ENCODE measurements at regions not wholly inside any gene's neighbourhood (a gene's known extent, or its start where the extent isn't known, plus 50 kb on each side); places are given as distances from the start of the nearest gene placed in this dataset.
"Not testable (repeated sequence)": the region's sequence is repeated elsewhere in the genome, so short reads cannot be mapped to it uniquely, and the experiment has no call there.

GRCh38 chr11:96942855-96943254 lies 553.0 kb downstream of the JRKL start:
- DNase-seq: no peak

- no peak for DNase-seq
Measured at GRCh38 chr11:96943970-96944369, 554.2 kb downstream of the JRKL start.

GRCh38 chr11:96948066-96948465 lies 558.3 kb downstream of the JRKL start:
- DNase-seq: no peak

- no peak for DNase-seq
Measured at GRCh38 chr11:96949464-96949863, 559.7 kb downstream of the JRKL start.

DNA sequence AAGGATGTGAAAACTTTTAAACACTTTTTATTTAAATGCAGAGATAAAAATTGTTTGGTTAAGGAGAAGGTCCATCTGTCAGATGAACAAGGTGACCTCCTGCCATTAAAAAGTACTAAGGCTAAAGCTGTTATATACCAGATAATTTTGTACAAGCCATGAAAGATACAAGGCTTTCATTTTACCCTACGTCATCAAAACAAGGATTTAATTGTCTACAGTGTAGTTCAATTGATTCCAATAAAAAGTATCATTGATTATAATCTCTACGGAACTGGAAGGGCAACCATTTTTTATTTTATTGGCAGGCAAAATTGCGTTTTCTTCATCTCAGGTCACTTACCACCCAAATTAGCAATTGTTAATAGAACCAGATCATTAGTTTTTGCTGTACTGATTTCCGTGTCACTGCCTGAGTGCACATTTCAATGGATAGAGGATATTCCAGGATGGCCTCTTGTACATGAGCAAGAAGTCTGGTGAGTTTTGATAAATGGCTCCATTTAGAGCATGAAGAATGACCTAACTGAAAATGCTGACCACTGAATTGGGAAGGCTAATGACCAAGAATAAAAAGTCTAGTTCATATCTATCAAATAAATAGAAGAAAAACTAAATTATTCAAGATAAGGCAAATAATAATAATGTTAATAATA lies 564.9 kb downstream of the JRKL start:
- DNase-seq: no peak

- DNase-seq: no peak
Measured at GRCh38 chr11:96960476-96960875, 570.7 kb downstream of the JRKL start.

DNA sequence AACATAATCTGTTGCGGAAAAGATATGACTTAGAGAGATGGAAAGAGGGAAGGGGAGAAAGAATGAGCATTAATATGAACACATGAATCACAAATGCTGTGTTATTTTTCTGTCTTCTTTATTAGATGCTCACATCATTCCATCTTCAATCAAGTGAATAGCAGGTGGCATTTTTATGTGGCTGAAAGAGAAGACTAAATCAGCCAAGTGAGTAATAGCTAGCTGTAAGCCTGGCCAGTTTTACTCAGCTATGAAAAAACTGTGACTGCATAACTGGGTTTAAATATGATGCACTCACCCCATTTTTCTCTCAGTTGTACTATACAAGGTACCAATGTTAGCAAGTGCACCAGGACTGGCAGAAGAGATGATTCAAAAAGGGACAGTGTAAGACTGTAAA lies 571.1 kb downstream of the JRKL start:
- DNase-seq: no peak

- DNase-seq: no peak
Measured at GRCh38 chr11:96961931-96962330, 572.1 kb downstream of the JRKL start.

DNA sequence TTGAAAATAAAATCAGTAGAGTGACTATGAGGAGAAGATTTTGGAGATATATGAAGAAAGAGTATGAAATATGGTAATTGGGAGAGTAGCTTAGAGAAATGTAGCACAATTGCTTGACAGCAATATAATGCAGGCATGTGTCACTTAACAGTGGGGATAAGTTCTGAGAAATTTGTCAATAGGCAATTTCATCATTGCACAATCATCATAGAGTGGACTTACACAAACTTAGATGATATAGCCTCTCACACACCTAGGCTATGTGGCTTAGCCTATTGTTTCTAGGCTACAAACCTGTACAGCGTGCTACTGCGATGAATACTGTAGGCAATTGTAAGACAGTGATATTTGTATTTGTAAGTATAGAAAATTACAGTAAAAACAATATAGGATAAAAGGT lies 573.6 kb downstream of the JRKL start:
- no peak for DNase-seq

- peak; percentile 35 for DNase-seq
Measured at GRCh38 chr11:96964661-96965060, 574.8 kb downstream of the JRKL start.

DNA sequence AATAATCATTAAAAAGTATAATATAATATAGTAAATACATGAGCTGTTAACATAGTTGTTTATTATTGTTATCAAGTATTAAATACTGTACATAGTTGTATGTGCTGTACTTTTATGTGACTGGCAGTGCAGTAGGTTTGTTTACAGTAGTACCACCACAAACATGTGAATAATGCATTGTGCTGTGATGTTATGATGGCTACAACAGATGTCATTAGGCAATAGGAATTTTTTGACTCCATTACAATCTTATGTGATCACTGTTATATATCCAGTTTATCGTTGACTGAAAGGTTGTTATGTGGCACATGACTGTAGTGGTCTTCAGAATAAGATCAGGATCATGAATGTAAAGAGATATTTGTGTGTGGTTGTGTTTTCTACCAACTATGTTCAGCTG lies 577.8 kb downstream of the JRKL start:
- no peak for DNase-seq

GRCh38 chr11:96969251-96969650 lies 579.4 kb downstream of the JRKL start:
- DNase-seq: peak; percentile 39

GRCh38 chr11:96978751-96979150 lies 588.9 kb downstream of the JRKL start:
- no peak for DNase-seq

DNA sequence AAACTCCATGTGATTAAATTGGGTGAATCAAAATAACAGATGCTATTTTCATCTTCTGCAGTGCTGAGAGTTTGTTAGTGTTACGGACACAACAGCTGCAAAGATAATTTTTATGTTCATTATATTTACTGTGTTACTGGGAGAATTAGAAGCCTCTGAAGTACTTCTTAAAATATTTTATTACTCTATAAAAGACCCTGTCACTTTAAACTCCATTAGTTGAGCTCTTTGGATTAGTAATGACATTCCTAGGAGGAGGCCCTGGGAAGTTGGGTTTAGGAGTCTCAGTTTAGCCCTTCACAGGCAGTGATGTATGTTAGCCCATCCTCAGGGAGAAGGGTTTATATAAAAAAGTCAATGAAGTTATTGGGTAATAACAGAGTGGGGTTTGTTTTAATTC lies 596.7 kb downstream of the JRKL start:
- DNase-seq: no peak

DNA sequence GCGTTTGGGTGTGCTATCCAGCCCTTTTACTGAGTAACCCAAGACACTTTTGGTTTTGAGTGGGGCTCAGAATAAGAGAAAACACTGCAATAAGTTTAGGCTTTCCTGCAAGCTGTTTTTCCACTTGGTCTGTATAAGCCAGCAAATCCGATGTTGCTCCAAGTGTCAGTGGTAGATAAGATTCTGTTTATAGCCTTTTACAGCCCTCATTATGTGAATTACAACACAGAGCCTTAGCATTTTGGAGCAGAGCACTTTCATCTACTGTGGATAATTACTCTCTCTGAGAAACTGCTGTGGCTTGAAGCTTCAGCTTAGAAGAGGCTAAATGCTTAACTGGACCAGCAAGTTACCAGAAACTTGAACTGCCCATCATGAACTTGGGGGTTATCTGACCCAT lies 601.1 kb downstream of the JRKL start:
- DNase-seq: no peak

DNA sequence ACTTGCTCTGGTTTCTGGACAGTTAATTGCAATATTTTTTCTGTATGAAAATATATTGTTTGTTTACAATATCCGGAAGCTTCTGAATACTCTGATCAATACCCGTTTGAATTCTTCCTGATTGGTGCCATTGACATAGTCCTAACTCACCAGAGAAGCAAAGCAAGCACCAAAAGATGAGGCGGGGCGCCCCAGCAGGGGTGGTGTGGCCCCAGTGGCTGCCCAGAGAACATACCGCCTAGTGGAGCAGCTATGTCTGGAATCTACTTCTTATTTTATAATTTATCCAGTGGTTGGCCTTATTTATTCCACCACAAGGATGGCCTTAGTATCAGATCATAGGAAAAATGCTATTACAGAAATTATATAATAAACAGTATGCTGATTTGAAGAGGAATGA lies 610.7 kb downstream of the JRKL start:
- no peak for DNase-seq

- no peak for DNase-seq
Measured at GRCh38 chr11:97007283-97007682, 617.5 kb downstream of the JRKL start.

GRCh38 chr11:97009613-97010012 lies 619.8 kb downstream of the JRKL start:
- no peak for DNase-seq

DNA sequence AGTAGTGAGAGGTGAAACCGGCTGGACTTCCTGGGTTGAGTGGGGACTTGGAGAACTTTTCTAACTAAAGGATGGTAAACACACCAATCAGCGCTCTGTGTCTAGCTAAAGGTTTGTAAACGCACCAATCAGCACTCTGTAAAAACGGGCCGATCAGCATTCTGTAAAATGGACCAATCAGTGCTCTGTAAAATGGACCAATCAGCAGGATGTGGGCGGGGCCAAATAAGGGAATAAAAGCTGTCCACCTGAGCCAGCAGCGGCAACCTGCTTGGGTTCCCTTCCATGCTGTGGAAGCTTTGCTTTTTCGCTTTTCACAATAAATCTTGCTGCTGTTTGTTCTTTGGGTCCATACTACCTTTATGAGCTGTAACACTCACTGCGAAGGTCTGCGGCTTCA lies 621.2 kb downstream of the JRKL start:
- not testable (repeated sequence) for DNase-seq

- DNase-seq: no peak
Measured at GRCh38 chr11:97015327-97015726, 625.5 kb downstream of the JRKL start.

DNA sequence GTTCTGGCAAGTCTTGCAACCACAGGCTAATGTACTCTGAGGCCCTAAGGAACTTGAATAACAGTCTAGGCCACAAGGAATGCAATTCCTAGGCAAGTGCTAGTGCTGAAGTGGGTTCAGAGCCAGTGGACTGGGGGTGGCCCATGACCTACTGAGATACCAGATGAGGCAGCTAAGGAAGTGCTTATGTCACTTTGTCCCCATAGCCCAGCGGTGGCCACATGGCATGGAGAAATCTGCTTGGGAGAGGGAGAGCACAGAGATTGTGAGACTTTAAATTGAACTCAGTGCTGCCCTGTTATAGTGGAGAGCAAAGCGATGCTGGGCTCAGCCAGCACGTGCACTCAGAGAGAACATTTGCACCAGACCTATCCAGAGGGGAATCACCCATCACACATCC lies 629.5 kb downstream of the JRKL start:
- DNase-seq: no peak

- no peak for DNase-seq
Measured at GRCh38 chr11:97019754-97020153, 629.9 kb downstream of the JRKL start.

DNA sequence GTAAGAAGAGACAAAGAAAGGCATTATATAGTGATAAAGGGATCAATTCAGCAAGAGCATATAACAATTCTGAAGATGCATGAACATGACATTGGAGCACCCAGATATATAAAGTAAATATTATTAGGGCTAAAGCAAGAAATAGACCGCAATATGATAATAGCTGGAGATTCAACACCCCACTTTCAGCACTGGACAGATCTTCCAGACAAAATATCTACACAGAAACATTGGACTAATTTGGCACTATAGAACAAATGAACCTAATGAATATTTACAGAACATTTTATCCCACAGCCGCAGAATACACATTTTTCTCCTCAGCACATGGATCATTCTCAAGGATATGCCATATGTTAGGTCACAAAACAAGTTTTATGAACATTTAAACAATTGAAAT lies 633.1 kb downstream of the JRKL start:
- DNase-seq: no peak

DNA sequence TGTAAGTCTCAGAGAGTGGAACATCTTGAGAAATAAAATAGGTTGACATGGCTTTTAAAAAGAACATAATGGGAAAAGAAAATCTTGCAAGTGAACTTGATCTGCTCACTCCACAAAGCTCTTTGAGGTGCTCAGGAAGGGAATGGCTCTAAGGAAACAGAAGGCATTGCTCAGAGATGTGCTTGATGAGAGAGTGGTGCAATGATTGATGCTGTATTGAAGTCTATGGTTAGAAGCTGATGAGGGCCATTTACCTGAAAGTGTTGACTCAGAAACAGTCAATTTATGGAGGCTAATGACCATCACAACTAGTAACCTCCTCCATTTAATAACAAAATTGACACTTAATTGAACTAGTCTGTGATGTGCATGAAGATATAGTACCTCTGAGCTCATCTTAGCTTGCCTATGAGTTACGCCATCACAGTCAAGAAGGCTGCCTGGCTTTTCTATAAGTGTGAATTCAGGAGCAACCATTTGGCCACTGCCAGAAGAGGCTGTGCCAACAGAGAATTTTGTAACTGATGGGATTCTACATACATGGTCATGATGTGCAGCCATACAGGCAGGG lies 639.1 kb downstream of the JRKL start:
- DNase-seq: no peak

- DNase-seq: no peak
Measured at GRCh38 chr11:97033178-97033577, 643.4 kb downstream of the JRKL start.

Data from hematopoietic multipotent progenitor cell treated with erythropoietin and hydrocortisone succinate and interleukin-3 and kit ligand, for 6 days (in vitro differentiated cells).